ENCODE measurements at regions not wholly inside any gene's neighbourhood (a gene's known extent, or its start where the extent isn't known, plus 50 kb on each side); places are given as distances from the start of the nearest gene placed in this dataset.

DNA sequence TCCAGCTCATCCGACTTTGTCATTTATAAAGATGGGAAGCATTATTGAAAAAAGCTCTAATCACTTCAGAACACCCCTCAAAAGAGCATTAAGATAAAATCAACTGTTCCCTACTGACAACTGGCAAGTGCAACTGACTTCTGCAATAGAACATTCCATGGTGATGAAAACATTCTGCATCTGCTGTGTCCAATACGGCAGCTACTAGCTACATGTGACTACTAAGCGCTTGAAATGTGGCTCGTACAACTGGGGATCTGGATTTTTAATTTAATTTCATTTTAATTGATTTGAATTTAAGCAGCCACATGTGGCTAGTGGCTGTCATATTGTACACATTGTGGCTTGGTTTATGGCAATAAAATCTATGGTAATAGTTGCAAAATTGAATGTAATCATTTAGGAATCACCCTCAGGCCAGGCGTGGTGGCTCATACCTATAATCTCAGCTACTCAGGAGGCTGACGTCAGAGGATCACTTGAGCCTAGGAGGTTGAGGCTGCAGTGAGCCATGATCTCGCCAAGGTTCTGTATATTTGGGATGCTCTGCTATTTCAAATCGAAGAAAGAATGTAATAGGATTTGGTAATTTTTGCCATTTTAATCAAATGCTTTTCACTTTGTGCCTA, 390.3 kb downstream of the GABRB3 start:
- no peak overlapping the region for H3K4me3 ChIP-seq (ENCODE audit: low read depth, low read length)
- DNase-seq (ENCODE audit: low read depth): no peak
- TF ChIP-seq, protein P1, sequence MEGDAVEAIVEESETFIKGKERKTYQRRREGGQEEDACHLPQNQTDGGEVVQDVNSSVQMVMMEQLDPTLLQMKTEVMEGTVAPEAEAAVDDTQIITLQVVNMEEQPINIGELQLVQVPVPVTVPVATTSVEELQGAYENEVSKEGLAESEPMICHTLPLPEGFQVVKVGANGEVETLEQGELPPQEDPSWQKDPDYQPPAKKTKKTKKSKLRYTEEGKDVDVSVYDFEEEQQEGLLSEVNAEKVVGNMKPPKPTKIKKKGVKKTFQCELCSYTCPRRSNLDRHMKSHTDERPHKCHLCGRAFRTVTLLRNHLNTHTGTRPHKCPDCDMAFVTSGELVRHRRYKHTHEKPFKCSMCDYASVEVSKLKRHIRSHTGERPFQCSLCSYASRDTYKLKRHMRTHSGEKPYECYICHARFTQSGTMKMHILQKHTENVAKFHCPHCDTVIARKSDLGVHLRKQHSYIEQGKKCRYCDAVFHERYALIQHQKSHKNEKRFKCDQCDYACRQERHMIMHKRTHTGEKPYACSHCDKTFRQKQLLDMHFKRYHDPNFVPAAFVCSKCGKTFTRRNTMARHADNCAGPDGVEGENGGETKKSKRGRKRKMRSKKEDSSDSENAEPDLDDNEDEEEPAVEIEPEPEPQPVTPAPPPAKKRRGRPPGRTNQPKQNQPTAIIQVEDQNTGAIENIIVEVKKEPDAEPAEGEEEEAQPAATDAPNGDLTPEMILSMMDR (IDR thresholded peaks at IDR 0.05; ENCODE audit: insufficient read depth, low read depth, low read length): no peak

DNA sequence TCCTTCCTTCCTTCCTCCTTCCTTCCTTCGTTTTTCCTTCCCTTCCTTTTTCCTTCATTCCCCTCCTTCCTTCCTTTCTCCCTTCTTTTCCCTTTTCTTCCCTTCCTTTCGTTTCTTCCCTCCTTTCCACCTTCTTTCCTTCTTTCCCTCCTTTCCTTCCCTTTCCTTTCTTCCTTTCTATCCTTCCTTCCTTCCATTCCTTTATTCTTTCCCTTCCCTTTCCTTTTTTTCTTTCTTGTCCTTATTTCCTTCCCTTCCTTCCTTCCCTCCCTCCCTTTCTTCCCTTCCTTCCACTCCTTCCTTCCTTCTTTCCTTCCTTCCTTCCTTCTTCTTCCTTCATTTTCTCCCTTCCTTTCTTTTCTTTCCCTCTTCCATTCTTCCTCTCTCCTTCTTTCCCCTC, 394.6 kb downstream of the GABRB3 start:
- TF ChIP-seq, protein P1 (IDR thresholded peaks at IDR 0.05; ENCODE audit: insufficient read depth, low read depth, low read length): no peak
- DNase-seq (ENCODE audit: low read depth): no peak
- no peak overlapping the region for H3K4me3 ChIP-seq (ENCODE audit: low read depth, low read length)

DNA sequence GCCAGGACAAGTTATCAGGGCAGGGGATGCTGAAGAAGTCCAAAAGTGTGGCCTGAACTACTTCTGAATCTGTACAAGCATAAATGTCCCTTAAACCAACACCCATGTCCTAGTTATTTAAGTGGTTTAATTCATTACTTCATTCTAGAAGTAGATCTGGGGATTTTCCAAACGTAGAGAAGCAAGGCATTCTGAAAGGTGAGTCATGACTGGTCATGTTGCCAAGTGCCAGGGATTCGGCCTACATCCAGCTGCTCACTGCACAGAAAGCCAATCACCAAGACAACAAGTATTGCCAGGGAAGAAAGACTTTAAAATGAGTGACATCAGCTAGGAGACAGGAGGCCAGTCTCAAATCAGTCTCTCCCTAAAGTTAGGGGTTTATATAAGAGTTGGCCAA, 396.6 kb downstream of the GABRB3 start:
- DNase-seq (ENCODE audit: low read depth): no peak

DNA sequence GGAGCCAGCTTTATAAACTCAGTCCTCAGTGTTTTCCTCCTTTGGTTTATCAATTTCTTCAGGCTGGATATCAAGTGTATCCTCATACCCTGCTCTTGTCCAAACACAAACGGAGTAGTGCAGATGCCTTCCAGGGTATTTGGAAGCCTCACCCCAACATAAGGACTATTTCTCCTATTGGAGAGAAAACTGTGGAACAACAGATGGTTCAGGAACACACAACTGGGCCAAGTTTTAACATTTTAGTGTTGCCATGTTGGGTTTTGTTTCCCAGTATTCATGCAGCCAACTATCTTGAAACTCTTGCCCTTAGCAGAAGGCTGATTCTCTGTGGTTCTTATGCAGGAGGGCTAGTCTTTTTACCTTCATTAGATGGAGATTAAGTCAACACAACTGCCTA, 398.1 kb downstream of the GABRB3 start:
- TF ChIP-seq, protein P1 (IDR thresholded peaks at IDR 0.05; ENCODE audit: insufficient read depth, low read depth, low read length): no peak
- no peak for DNase-seq (ENCODE audit: low read depth)
- no peak overlapping the region for H3K4me3 ChIP-seq (ENCODE audit: low read depth, low read length)

More for the DNA sequence above, 396.6 kb downstream of the GABRB3 start:
- TF ChIP-seq, protein P1 (IDR thresholded peaks at IDR 0.05; ENCODE audit: insufficient read depth, low read depth, low read length): no peak
- no peak overlapping the region for H3K4me3 ChIP-seq (ENCODE audit: low read depth, low read length)

DNA sequence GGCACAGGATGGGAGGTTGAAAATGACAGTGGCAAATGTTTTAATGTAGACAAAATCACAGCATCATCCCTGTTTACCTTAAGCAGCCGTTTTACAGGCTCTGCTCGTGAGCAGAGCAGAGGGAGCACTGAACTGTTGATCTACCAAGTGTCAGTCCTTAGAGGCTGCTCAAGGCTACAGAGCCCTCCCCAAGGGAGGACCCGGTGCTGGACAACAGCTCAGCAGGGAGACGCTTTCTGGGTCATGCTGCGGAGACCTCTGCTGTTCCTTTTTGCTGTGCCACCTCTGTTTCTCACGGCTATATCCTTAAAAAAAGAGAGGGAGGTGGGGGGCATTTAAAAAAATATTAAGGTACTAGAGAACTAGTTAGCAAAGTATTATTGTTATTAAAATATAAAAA, 400.2 kb downstream of the GABRB3 start:
- no peak for DNase-seq (ENCODE audit: low read depth)

DNA sequence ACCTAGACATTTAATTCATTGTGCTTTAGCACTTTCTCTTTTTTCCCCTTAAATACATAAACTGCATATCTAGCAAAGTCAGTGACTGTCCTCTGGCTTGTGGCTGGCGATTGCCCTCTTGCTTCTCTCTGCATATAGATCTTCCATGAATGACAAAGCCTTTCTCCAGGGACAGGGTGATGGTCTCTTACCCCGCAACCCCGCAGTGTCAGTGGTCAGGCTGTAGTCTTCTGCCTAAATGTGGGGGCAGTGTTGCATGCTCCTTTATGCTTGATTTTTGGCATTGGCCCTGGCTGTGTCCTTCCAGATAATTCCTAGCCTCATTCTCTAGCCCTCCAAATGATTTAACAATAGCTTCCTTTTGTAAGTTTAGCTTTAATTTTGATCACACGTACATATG, 407.8 kb downstream of the GABRB3 start:
- TF ChIP-seq, protein P1 (IDR thresholded peaks at IDR 0.05; ENCODE audit: insufficient read depth, low read depth, low read length): no peak
- DNase-seq (ENCODE audit: low read depth): no peak
- H3K4me3 ChIP-seq (ENCODE audit: low read depth, low read length): no peak overlapping the region

More for the DNA sequence above, 400.2 kb downstream of the GABRB3 start:
- H3K4me3 ChIP-seq (ENCODE audit: low read depth, low read length): no peak overlapping the region
- TF ChIP-seq, protein P1 (IDR thresholded peaks at IDR 0.05; ENCODE audit: insufficient read depth, low read depth, low read length): no peak

DNA sequence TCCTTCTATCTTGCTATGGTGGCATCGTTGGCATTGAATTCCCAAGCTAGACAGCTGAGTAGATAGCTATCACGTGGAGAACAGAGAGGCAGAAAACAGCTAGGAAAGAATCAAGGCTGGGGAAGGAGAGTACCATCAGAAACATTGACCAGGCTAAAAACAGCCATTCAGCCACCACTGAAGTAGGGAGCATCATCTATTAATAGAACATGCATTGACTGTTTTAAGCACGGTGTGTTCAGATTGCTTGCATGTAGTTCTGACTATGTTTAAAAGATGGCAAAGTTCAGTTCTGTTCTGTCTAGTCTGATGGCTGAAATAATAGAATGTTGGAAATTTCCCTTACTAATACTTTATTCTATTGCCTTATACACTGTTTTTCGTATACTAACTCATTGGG, 413.0 kb downstream of the GABRB3 start:
- H3K4me3 ChIP-seq (ENCODE audit: low read depth, low read length): no peak overlapping the region
- no peak for DNase-seq (ENCODE audit: low read depth)
- TF ChIP-seq, protein P1 (IDR thresholded peaks at IDR 0.05; ENCODE audit: insufficient read depth, low read depth, low read length): no peak

Measured in fibroblast of villous mesenchyme (primary cell).